ENCODE measurements at regions not wholly inside any gene's neighbourhood (a gene's known extent, or its start where the extent isn't known, plus 50 kb on each side); places are given as distances from the start of the nearest gene placed in this dataset.

GRCh38 chr5:135205632-135206349 is 171.8 kb upstream of the PITX1 start:
- no peak for DNase-seq (ENCODE audit: low read depth)

GRCh38 chr5:135204151-135204600 is 170.1 kb upstream of the PITX1 start:
- peak; percentile 47 for DNase-seq (ENCODE audit: low read depth)

GRCh38 chr5:135203593-135204036 is 169.6 kb upstream of the PITX1 start:
- DNase-seq (ENCODE audit: low read depth) = no peak

DNA sequence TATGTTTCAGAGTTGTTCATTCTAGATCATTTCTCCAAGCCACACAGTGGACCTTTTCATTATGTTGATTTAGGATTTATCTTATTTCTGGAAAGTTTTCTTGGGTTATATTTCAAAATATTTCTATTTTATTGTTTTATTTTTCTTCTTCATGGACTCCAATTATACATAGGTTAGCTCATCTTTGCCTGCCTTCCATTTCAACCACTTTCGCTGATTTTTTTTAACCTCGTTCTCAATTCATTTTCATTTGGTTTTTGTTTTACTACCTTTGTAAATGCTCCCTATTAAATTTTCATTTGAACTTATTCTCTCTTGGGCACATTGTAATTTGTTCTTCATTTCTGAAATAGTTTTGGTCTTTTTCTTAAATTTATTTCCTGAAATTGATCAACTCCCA is 169.0 kb upstream of the PITX1 start:
- no peak for DNase-seq (ENCODE audit: low read depth)

GRCh38 chr5:135199919-135200318 is 165.9 kb upstream of the PITX1 start:
- no peak for DNase-seq (ENCODE audit: low read depth)

DNA sequence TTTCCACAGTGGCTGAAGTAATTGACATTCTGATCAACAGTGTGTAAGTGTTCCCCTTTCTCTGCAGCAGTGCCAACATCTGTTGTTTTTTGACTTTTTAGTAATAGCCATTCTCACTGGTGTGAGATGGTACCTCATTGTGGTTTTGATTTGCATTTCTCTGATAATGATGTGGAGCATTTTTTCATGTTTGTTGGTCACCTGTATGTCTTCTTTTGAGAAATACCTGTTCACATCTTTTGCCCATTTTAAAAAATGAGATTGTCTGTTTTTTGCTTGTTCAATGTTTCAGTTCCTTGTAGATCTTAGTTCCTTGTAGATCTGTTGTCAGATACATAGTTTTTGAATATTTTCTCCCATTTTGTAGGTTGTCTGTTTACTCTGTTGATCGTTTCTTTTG is 162.5 kb upstream of the PITX1 start:
- DNase-seq (ENCODE audit: low read depth) = no peak

- DNase-seq (ENCODE audit: low read depth) = no peak
Observed at GRCh38 chr5:135195270-135195608, 161.2 kb upstream of the PITX1 start.

DNA sequence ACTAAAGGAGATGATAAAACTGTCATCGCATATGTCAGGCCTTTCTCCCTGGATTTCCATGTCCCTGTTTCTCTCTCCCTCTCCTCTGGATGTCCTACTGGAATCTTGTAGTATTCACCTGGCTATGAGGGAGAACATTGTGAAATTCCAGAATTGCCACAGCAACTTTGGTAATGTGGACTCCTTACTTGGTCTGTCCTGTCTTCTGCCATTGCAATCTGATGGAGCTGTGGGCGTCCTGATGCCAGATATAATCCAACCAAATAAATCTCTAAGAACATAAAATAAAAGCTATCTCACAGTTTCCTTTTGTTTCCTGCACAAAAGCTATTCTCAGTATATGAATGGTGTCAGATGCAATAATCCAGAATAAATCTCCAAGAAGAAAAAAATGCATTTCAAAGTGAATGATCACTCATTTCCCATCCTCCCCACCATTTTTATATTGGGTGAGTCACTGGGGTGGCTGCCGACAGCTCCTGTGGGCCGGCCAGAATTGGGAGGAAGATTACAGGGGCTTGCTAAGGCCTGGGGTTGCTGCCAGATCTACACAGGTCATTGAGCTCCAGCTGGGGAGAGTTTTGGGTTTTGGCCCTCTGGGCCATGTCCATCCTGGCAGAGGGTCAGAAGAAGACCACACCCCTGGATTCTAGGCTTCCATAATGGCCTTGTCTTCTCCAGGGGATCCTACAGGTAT is 160.7 kb upstream of the PITX1 start:
- no peak for DNase-seq (ENCODE audit: low read depth)

DNA sequence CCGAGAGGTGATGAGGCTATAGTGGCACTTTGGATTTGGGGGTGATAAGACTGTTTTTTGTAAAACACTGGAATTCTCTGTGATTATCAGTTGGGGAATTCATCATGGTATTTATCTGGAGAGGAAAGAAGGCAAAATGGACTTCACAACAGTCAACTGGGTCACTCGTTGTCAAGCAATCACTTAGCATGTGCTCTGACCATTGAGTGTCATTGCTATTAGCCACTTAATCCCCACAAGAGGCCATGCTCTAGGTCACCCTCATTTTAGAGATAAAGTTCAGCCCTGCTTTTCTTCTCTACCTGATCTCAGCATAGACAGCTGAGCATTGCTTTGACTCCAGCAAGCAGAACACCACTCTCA is 160.1 kb upstream of the PITX1 start:
- DNase-seq (ENCODE audit: low read depth) = no peak

- peak; percentile 67 for DNase-seq (ENCODE audit: low read depth)
Observed at GRCh38 chr5:135193213-135194125, 159.4 kb upstream of the PITX1 start.

GRCh38 chr5:135192351-135192750 is 158.3 kb upstream of the PITX1 start:
- DNase-seq (ENCODE audit: low read depth) = no peak

- DNase-seq (ENCODE audit: low read depth) = peak; percentile 51
Observed at GRCh38 chr5:135191084-135191826, 157.2 kb upstream of the PITX1 start.

- DNase-seq (ENCODE audit: low read depth) = no peak
Observed at GRCh38 chr5:135190416-135191083, 156.5 kb upstream of the PITX1 start.

DNA sequence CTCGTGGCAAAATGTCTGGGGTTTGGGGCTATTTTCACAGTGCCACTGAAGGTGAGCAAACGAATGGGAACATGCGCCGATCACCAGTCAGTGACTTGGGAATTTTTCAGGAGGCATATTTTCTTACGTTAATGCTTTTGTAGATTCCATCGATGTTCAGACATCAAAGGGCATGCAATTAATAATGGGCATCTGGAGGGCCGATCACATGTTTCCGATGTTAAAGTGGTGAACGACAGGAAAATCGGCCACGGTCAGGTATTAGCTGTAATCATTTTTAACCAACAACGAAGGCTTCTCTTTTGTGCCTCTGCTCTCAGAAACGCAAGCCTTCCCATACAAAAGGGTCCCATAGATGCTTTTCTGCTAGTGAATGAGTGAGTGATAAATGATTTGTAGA is 155.0 kb upstream of the PITX1 start:
- DNase-seq (ENCODE audit: low read depth) = no peak

GRCh38 chr5:135188233-135188914 is 154.3 kb upstream of the PITX1 start:
- DNase-seq (ENCODE audit: low read depth) = no peak

DNA sequence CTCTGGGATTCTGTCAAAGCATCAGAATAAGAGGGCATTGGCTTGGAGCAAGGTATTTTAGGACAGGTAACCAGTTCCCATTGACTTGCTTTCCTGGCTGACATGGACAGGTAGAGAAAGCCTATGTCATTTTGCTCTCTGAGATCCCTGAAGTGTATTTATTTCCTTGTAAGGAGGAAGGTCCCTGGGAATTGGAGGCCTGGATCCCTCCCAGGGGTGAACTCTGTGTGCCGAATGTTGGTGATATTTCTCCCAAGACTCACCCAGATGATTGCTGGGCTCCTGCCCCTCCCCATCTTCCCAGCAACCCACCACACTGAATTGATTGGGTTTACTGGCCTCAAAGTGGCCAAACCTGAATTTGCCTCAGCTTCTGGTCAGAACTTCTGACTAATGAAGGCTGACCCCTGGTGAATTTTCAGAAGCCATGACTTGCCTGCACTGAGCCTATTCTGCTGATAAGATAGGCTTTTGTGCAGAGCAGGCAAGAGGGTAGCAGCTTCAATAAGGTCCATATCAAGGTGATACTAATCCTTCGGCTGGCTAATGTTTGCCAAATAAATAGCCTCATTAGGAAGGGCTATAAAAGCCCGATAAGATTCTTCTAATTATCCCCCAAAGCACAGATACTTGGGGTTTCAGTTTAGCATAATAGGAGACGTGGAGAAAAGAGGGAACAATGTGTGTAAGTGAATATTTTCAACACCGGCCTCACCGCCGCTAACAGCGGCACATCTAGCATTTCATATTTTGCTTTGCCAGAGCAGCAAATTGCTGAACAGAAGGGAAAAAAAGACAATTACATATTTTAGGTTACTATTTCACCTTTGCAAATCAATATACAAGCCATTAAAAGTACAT is 152.9 kb upstream of the PITX1 start:
- no peak for DNase-seq (ENCODE audit: low read depth)

DNA sequence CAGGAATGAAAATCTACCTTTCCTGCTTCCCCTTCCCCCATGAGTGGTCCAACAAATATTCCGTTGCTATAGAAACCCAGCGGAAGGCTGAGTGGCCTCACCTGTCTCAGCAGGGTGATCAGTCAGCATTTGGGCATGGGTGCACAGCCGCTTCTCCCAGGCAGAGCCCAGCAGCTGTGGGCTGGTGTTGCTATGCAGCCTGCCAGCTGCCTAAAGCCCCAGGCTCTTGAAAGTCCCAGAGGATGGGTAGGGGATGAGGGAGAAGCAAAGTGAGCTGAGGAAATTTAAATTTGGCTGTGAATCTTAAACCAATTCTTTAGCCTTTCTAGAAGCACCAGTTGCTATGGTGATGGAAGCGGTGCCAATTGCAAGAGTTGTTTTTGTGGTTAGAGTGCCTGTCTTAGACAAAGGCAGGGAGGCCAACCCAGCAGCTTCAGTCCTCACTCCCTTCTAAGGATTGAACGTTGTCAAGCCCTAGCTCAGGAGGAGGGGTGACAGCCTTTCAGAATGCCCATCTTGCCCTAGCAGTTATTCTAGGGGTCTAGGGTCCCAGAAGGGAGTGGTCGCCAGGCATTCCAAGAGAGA is 151.5 kb upstream of the PITX1 start:
- peak; percentile 49 for DNase-seq (ENCODE audit: low read depth)

GRCh38 chr5:135184646-135185045 is 150.6 kb upstream of the PITX1 start:
- DNase-seq (ENCODE audit: low read depth) = no peak

GRCh38 chr5:135183464-135183863 is 149.4 kb upstream of the PITX1 start:
- no peak for DNase-seq (ENCODE audit: low read depth)

Measured in LHCN-M2 (cell line).